ENCODE measurements at regions not wholly inside any gene's neighbourhood (a gene's known extent, or its start where the extent isn't known, plus 50 kb on each side); places are given as distances from the start of the nearest gene placed in this dataset.

DNA sequence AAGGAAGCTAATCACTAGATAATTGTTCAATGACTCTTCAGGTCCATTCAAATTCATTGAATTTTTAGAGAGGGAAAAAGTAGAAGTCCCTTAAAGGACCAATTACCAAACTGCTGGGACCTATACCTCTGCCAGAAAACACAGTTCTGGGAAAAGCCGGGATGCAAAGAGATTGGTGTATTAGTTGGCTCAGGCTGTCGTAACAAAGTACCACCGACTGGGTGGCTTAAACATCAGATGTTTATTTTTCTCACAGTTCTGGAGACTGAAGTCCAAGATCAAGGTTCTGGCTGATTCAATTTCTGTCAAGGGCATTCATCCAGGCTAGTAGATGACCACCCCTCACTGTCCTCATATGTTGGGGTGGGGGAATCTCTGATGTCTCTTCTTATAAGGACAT, 177.1 kb upstream of the FSTL4 start:
- TF ChIP-seq, protein P1, sequence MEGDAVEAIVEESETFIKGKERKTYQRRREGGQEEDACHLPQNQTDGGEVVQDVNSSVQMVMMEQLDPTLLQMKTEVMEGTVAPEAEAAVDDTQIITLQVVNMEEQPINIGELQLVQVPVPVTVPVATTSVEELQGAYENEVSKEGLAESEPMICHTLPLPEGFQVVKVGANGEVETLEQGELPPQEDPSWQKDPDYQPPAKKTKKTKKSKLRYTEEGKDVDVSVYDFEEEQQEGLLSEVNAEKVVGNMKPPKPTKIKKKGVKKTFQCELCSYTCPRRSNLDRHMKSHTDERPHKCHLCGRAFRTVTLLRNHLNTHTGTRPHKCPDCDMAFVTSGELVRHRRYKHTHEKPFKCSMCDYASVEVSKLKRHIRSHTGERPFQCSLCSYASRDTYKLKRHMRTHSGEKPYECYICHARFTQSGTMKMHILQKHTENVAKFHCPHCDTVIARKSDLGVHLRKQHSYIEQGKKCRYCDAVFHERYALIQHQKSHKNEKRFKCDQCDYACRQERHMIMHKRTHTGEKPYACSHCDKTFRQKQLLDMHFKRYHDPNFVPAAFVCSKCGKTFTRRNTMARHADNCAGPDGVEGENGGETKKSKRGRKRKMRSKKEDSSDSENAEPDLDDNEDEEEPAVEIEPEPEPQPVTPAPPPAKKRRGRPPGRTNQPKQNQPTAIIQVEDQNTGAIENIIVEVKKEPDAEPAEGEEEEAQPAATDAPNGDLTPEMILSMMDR (conservative IDR thresholded peaks at IDR 0.05): no peak
- no peak overlapping the region for H3K27ac ChIP-seq

DNA sequence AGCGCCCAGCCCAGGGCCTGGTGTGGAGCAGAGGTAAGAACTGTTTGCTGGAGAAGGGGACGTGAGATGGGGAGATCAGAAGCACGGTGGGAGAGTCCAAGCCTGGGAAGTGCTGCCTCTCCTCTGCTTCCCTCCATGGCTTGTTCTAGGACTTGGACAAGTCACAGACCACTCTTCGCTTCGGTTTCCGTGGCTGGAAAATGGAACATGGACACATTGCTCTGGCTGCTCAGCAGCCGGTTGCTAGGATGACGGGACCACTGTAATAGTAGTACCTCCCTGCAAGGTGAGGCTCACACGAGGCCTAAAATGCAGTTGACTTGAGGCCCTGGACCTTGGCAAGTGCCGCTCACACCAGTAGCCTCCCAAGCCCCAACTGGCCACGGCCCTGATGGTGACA, 175.8 kb upstream of the FSTL4 start:
- TF ChIP-seq, protein P1 (conservative IDR thresholded peaks at IDR 0.05): no peak
- no peak overlapping the region for H3K27ac ChIP-seq

DNA sequence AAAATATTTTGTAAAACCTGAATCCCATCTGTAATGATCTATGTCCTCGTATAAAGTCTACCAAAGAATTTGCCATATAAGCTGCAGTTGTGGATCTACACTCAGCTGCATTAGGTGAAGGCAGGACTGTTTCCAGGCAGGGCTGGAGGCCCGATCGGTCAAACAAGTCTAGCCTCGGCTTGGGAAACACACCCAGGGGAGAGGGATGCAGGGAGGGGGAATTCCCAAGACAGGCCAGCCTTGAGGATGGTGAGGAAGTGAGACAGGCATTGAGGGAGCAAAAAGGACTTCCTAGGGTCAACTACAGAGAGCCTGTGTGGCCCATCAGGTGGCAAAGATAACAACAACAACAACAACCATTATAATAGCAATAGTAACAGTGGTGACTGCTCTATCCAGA, 174.1 kb upstream of the FSTL4 start:
- H3K27ac ChIP-seq: no peak overlapping the region
- TF ChIP-seq, protein P1 (conservative IDR thresholded peaks at IDR 0.05): no peak

DNA sequence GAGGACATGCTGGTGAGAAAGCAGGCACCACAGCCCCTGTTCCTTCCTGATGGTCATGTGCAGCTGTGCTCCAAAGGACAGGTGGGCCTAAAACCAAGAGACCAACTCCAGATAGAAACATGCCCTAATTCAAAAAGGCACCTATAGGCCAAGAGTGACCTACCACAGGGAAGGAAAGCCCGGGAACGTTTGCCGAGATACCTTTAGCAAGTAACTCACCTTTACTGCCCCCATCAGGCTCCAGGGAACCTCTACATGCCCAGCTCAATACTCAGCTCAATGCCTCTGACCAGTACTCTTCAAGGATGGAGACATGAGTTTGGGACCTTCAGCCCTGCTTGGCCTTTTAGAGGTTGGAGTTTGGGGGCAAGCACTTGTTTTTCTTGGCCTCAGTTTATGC, 172.8 kb upstream of the FSTL4 start:
- H3K27ac ChIP-seq: no peak overlapping the region
- TF ChIP-seq, protein P1 (conservative IDR thresholded peaks at IDR 0.05): no peak

DNA sequence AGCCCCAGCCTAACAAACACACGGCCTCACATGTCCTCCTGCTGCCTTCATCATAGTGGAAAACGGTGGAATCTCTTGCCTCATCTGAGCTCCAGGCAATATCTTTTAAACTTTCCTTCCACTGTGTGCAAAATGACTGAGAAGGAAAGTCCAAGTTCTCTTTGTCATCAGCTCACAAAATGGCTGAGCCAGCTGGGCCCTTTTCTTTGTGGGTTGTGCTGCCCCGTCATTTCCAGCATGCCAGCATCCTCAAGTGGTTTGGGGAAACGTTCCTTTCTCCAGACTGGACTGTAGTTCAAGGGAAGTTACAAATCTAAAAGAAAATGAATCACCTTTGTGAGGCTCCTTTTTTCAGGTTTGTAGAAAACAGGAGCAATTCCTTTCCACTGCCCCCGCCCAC, 171.1 kb upstream of the FSTL4 start:
- no peak overlapping the region for H3K27ac ChIP-seq
- TF ChIP-seq, protein P1 (conservative IDR thresholded peaks at IDR 0.05): no peak

DNA sequence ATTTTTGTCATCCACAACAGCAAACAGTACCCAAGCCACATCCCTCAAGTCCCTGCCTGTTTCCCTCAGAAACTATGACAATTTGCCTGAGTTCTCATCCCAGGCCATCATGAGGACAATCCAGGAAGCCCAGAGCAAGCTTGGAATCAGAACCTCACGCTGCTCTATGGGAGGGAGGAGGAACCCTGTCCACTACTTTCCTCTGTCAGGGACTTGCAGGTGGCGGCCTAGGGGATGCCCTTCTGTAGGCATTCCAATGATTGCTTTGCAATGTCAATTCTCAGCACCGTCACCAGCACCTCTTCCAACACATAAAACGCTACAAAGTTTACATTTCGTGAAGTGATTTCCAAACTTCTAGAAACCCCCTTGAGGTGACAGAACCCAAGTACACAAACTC, 170.4 kb upstream of the FSTL4 start:
- TF ChIP-seq, protein P1 (conservative IDR thresholded peaks at IDR 0.05): no peak
- no peak overlapping the region for H3K27ac ChIP-seq

DNA sequence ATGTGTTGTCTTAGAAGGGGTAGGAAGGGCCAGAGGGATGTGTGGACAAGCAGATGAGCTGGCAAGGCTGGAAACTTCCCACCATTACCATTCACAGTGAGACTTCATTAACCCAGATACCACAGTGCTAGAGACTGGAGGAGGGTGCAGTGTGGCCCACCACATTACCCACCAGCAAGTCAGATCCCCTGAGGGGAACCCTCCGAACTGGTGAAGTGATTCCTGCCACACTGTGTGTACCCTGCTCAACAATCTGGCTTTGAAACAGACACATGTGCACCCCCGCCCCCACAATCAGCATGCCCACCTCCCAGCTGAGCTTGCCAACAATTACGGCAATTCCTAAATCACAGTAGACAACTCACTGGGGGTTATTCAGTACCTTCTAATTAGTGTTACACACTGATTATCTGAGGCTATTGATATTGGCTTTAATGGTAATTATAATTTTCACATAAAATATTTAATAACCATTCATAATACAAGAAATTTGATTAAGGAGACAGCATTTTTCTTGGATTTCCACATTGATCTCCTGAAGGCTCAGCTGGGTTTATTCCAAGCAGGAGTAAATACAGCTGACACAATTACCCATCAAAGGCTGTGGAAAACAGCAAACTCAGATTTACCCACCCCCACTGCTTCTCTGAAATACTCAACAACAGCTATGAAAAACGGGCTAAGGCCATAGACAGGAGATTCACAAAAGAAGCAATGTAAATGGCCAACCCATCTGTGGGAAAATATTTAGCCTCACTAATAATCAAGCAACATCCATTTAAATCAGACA, 169.3 kb upstream of the FSTL4 start:
- TF ChIP-seq, protein P1 (conservative IDR thresholded peaks at IDR 0.05): no peak
- H3K27ac ChIP-seq: no peak overlapping the region

All from VCaP (cell line).